ENCODE measurements at regions not wholly inside any gene's neighbourhood (a gene's known extent, or its start where the extent isn't known, plus 50 kb on each side); places are given as distances from the start of the nearest gene placed in this dataset.

DNA sequence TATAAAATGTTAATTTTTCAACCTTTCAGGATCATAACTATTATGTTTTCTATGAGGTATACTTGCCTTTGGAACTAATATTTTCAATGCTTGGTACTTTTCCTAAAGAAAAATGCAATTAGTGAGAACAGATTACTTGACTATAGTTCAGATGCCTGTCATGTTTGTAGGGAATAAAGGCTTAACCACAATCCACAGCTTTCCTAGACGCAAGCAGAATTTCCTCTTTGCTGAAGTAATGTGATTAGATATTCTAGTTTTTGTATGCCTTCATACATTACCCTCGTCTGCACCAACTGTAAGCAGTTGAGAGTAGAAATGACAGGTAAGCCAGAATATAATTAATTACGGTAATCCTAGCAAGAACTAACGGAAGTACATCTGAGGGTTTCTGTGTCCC, 581.4 kb upstream of the MMS22L start:
- H3K9me3 ChIP-seq (replicated peaks in 1 of 3): no peaks in the 10 kb centered on the region
- no peak overlapping the region for H3K4me3 ChIP-seq
- H3K36me3 ChIP-seq (replicated peaks in 1 of 2): no peaks in the 10 kb centered on the region
- DNase-seq: no peak
- no peaks in the 10 kb centered on the region for H3K4me1 ChIP-seq (replicated peaks in 1 of 2)
- intact Hi-C loops (cut with DNase I): no loop called here
- TF ChIP-seq, protein P1, sequence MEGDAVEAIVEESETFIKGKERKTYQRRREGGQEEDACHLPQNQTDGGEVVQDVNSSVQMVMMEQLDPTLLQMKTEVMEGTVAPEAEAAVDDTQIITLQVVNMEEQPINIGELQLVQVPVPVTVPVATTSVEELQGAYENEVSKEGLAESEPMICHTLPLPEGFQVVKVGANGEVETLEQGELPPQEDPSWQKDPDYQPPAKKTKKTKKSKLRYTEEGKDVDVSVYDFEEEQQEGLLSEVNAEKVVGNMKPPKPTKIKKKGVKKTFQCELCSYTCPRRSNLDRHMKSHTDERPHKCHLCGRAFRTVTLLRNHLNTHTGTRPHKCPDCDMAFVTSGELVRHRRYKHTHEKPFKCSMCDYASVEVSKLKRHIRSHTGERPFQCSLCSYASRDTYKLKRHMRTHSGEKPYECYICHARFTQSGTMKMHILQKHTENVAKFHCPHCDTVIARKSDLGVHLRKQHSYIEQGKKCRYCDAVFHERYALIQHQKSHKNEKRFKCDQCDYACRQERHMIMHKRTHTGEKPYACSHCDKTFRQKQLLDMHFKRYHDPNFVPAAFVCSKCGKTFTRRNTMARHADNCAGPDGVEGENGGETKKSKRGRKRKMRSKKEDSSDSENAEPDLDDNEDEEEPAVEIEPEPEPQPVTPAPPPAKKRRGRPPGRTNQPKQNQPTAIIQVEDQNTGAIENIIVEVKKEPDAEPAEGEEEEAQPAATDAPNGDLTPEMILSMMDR (IDR thresholded peaks at IDR 0.05): no peak
- TF ChIP-seq POLR2A (IDR thresholded peaks at IDR 0.05): no peak
- H3K27me3 ChIP-seq: no peaks in the 10 kb centered on the region
- no peak overlapping the region for H3K27ac ChIP-seq
- WGBS, 4 donors: 49 to 63% (median 60%) methylated on average over 4 of the region's 4 CpGs

DNA sequence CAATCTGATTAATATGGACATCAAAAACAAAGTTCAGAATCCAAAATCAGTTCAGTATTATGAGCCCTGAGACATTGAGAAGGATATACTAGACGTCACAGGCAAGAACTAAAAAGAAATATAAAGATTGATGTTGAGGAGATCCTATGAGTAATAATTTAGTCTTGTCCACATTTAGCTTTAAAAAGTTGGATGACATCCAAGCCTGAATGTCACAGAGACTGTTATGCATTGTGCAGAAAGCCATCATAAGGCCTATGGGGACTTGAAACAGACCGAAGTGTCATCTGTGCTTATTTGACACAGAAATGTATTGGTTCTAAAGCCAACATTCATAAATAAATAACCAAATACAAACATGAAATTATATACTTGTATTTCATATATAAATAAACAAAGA, 581.8 kb upstream of the MMS22L start:
- 19 to 41% (median 38%) methylated on average over 2 of the region's 2 CpGs for WGBS, 4 donors
- no peaks in the 10 kb centered on the region for H3K4me1 ChIP-seq (replicated peaks in 1 of 2)
- TF ChIP-seq, protein P1 (IDR thresholded peaks at IDR 0.05): no peak
- no peak for TF ChIP-seq POLR2A (IDR thresholded peaks at IDR 0.05)
- no peaks in the 10 kb centered on the region for H3K27me3 ChIP-seq
- no peak overlapping the region for H3K27ac ChIP-seq
- intact Hi-C loops (cut with DNase I): no loop called here
- no peaks in the 10 kb centered on the region for H3K9me3 ChIP-seq (replicated peaks in 1 of 3)
- no peak overlapping the region for H3K4me3 ChIP-seq
- no peaks in the 10 kb centered on the region for H3K36me3 ChIP-seq (replicated peaks in 1 of 2)
- DNase-seq: no peak

DNA sequence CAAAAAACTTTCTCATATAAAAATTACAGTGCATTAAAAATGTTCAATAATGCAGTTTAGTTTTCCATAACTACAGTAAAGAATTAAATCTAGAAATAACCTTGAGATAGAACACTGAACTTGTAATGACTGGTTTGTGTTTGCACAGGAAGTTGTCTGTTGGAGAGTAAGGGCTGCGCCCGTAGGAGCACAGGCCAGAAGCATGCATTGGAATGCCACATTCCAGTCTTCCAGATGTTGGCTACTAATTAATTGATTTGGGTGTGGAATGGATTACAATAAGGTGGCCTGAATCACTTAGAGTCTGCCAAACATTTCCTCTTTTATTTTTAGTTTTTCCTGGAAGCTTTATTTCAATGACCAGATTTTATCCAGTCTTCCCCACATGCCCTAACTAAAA, 582.6 kb upstream of the MMS22L start:
- intact Hi-C loops (cut with DNase I): no loop called here
- H3K36me3 ChIP-seq (replicated peaks in 1 of 2): no peaks in the 10 kb centered on the region
- no peak overlapping the region for H3K4me3 ChIP-seq
- no peak for TF ChIP-seq POLR2A (IDR thresholded peaks at IDR 0.05)
- TF ChIP-seq, protein P1 (IDR thresholded peaks at IDR 0.05): no peak
- 49 to 65% (median 61%) methylated on average over 2 of the region's 2 CpGs for WGBS, 4 donors
- no peaks in the 10 kb centered on the region for H3K27me3 ChIP-seq
- H3K27ac ChIP-seq: no peak overlapping the region
- no peak for DNase-seq
- no peaks in the 10 kb centered on the region for H3K9me3 ChIP-seq (replicated peaks in 1 of 3)
- H3K4me1 ChIP-seq (replicated peaks in 1 of 2): no peaks in the 10 kb centered on the region

DNA sequence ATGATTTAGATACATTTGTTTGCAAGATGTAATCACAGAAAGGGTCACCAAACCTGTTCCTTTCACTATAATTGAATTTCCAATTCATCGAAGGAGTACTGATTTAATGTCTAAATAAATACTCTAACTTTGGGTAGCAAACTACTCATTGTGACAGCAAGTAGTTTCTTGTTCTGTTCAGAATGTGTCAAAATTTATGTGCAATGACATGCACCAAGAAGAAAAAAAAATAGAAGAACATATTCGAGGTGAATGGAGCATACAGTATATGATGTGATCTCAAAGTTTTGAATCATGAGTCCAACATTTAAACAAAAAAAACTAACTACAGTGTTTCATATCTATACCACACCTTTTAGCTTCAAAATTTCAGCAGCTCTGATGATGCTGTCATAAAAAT, 583.6 kb upstream of the MMS22L start:
- 70 to 86% (median 78%) methylated on average over 2 of the region's 2 CpGs for WGBS, 4 donors
- Histone ChIP-seq H3K27me3 (no peaks in the 10 kb centered on the region), H3K9me3 (replicated peaks in 1 of 3) (no peaks in the 10 kb centered on the region), H3K36me3 (replicated peaks in 1 of 2) (no peaks in the 10 kb centered on the region), H3K4me3 (no peak overlapping the region), H3K27ac (no peak overlapping the region), H3K4me1 (replicated peaks in 1 of 2) (no peaks in the 10 kb centered on the region)
- DNase-seq: no peak
- intact Hi-C loops (cut with DNase I): no loop called here
- no peak for TF ChIP-seq POLR2A (IDR thresholded peaks at IDR 0.05)
- TF ChIP-seq, protein P1 (IDR thresholded peaks at IDR 0.05): no peak
